ENCODE measurements at regions not wholly inside any gene's neighbourhood (a gene's known extent, or its start where the extent isn't known, plus 50 kb on each side); places are given as distances from the start of the nearest gene placed in this dataset.

- Histone ChIP-seq H3K4me2 (ENCODE audit: insufficient read depth, low read length) (no peak overlapping the region), H2AFZ (ENCODE audit: low read depth, low read length) (no peak overlapping the region), H3K4me3 (replicated peaks in 1 of 3; ENCODE audit: insufficient read depth in 1 of 3, low read depth in 1 of 3, low read length in 3 of 3) (no peak overlapping the region), H3K27me3 (ENCODE audit: control insufficient read depth in 2 of 2, insufficient read depth in 2 of 2, low read length in 2 of 2) (no peaks in the 10 kb centered on the region), H4K20me1 (replicated peaks; ENCODE audit: control insufficient read depth, extremely low read depth, insufficient read depth, low read length) (no peaks in the 10 kb centered on the region), H3K36me3 (ENCODE audit: control insufficient read depth in 2 of 2, extremely low read depth in 1 of 2, insufficient read depth in 2 of 2, low read length in 2 of 2) (no peaks in the 10 kb centered on the region), H3K27ac (ENCODE audit: insufficient read depth, low read depth, low read length) (no peak overlapping the region), H3K9ac (replicated peaks; ENCODE audit: extremely low read depth, insufficient read depth, low read length) (no peak overlapping the region), H3K79me2 (ENCODE audit: control insufficient read depth, insufficient read depth, low read length) (no peaks in the 10 kb centered on the region), H3K4me1 (ENCODE audit: control insufficient read depth, extremely low read depth, insufficient read depth, low read length) (no peaks in the 10 kb centered on the region), H3K9me1 (replicated peaks; ENCODE audit: control insufficient read depth, extremely low read depth, insufficient read depth, low read length) (no peaks in the 10 kb centered on the region), H3K9me3 (replicated peaks; ENCODE audit: control insufficient read depth, insufficient read depth, low read length) (peaks cover 6% of the 10 kb centered on the region)
- ChIA-PET CTCF (no interaction called here), POLR2A (no interaction called here)
- TF ChIP-seq FOS (IDR thresholded peaks at IDR 0.05; ENCODE audit: borderline replicate concordance, insufficient read depth, low read length), result no peak
- no peak for TF ChIP-seq JUN (IDR thresholded peaks at IDR 0.05; ENCODE audit: borderline replicate concordance, insufficient read depth, insufficient read length, low read depth)
- TF ChIP-seq MAX (IDR thresholded peaks at IDR 0.05; ENCODE audit: insufficient read depth, insufficient read length), result no peak
- no peak for TF ChIP-seq POLR2A (IDR thresholded peaks at IDR 0.05; ENCODE audit: low read depth, low read length)
- no peak for TF ChIP-seq EZH2 (IDR thresholded peaks at IDR 0.05; ENCODE audit: borderline replicate concordance, low read depth, low read length, severe bottlenecking)
- TF ChIP-seq, protein P1, sequence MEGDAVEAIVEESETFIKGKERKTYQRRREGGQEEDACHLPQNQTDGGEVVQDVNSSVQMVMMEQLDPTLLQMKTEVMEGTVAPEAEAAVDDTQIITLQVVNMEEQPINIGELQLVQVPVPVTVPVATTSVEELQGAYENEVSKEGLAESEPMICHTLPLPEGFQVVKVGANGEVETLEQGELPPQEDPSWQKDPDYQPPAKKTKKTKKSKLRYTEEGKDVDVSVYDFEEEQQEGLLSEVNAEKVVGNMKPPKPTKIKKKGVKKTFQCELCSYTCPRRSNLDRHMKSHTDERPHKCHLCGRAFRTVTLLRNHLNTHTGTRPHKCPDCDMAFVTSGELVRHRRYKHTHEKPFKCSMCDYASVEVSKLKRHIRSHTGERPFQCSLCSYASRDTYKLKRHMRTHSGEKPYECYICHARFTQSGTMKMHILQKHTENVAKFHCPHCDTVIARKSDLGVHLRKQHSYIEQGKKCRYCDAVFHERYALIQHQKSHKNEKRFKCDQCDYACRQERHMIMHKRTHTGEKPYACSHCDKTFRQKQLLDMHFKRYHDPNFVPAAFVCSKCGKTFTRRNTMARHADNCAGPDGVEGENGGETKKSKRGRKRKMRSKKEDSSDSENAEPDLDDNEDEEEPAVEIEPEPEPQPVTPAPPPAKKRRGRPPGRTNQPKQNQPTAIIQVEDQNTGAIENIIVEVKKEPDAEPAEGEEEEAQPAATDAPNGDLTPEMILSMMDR (IDR thresholded peaks at IDR 0.05; ENCODE audit: extremely low read depth in 1 of 2, insufficient read depth in 1 of 2, low read depth in 1 of 2, low read length in 2 of 2), result no peak
- no peak for TF ChIP-seq POLR2AphosphoS5 (IDR thresholded peaks at IDR 0.05; ENCODE audit: insufficient read depth, low read depth, low read length)
- TF ChIP-seq GATA2 (IDR thresholded peaks at IDR 0.05; ENCODE audit: insufficient read depth, insufficient read length, low read depth, low read length), result no peak
- TF ChIP-seq MYC (IDR thresholded peaks at IDR 0.05; ENCODE audit: low read depth, low read length), result no peak
- FAIRE-seq (no peak), DNase-seq (ENCODE audit: low read depth, low spot score) (no peak)
- dilution Hi-C loops (cut with MboI; ENCODE audit: extremely low pct_ligation_motif_present, low sequenced_read_pairs), result no loop called here
- no TSS peak for BruUV-seq (replicated peaks)
- intact Hi-C loops (cut with micrococcal nuclease), result no loop called here
Observed at GRCh38 chr13:92984151-92984550, 242.5 kb upstream of the GPC6 start.

All from endothelial cell of umbilical vein (primary cell).